ENCODE measurements at regions not wholly inside any gene's neighbourhood (a gene's known extent, or its start where the extent isn't known, plus 50 kb on each side); places are given as distances from the start of the nearest gene placed in this dataset.

GRCh38 chr7:137096607-137097006 lies 228.2 kb downstream of the CHRM2 start:
- TF ChIP-seq POLR2A (IDR thresholded peaks at IDR 0.05) (no peak), CTCF (IDR thresholded peaks at IDR 0.05) (no peak), EP300 (IDR thresholded peaks at IDR 0.05) (no peak), POLR2AphosphoS5 (IDR thresholded peaks at IDR 0.05) (no peak)
- no peak overlapping the region for H3K4me3 ChIP-seq
- ATAC-seq: no peak
- H3K27ac ChIP-seq: no peak overlapping the region
- no peaks in the 10 kb centered on the region for H3K27me3 ChIP-seq
- no peaks in the 10 kb centered on the region for H3K4me1 ChIP-seq
- no peaks in the 10 kb centered on the region for H3K9me3 ChIP-seq
- 75% methylated on average over 2 of the region's 2 CpGs; no CpG with 5 or more reads in 1 of the 2 donors for WGBS, 2 donors (ENCODE audit: low coverage in 1 of 2)
- H3K36me3 ChIP-seq: no peaks in the 10 kb centered on the region

GRCh38 chr7:137093198-137093597 lies 224.7 kb downstream of the CHRM2 start:
- Histone ChIP-seq H3K9me3 (no peaks in the 10 kb centered on the region), H3K27ac (no peak overlapping the region), H3K4me3 (no peak overlapping the region), H3K4me1 (no peaks in the 10 kb centered on the region), H3K27me3 (no peaks in the 10 kb centered on the region), H3K36me3 (no peaks in the 10 kb centered on the region)
- 67 to 70% methylated on average over 1 to 2 of the region's 3 CpGs for WGBS, 2 donors (ENCODE audit: low coverage in 1 of 2)
- ATAC-seq: no peak
- no peak for TF ChIP-seq POLR2A (IDR thresholded peaks at IDR 0.05)
- no peak for TF ChIP-seq CTCF (IDR thresholded peaks at IDR 0.05)
- TF ChIP-seq EP300 (IDR thresholded peaks at IDR 0.05): no peak
- TF ChIP-seq POLR2AphosphoS5 (IDR thresholded peaks at IDR 0.05): no peak

GRCh38 chr7:137091396-137091795 lies 222.9 kb downstream of the CHRM2 start:
- Histone ChIP-seq H3K27ac (no peak overlapping the region), H3K36me3 (no peaks in the 10 kb centered on the region), H3K4me1 (no peaks in the 10 kb centered on the region), H3K9me3 (no peaks in the 10 kb centered on the region), H3K27me3 (no peaks in the 10 kb centered on the region), H3K4me3 (no peak overlapping the region)
- ATAC-seq: no peak
- 68 to 72% methylated on average over 2 of the region's 2 CpGs for WGBS, 2 donors (ENCODE audit: low coverage in 1 of 2)
- TF ChIP-seq POLR2A (IDR thresholded peaks at IDR 0.05) (no peak), CTCF (IDR thresholded peaks at IDR 0.05) (peak in 1 of 4 experiments; percentile 29)

- Histone ChIP-seq H3K36me3 (no peaks in the 10 kb centered on the region), H3K27ac (no peak overlapping the region), H3K9me3 (no peaks in the 10 kb centered on the region), H3K27me3 (no peaks in the 10 kb centered on the region), H3K4me1 (peaks cover 3 to 20% (median 11%) of the 10 kb centered on the region in 3 donors), H3K4me3 (no peak overlapping the region)
- TF ChIP-seq POLR2AphosphoS5 (IDR thresholded peaks at IDR 0.05) (no peak), CTCF (IDR thresholded peaks at IDR 0.05) (no peak), EP300 (IDR thresholded peaks at IDR 0.05) (no peak), POLR2A (IDR thresholded peaks at IDR 0.05) (no peak)
- ATAC-seq: no peak
- 96% methylated on average over 3 of the region's 3 CpGs; no CpG with 5 or more reads in 1 of the 2 donors for WGBS, 2 donors (ENCODE audit: low coverage in 1 of 2)
Measured at GRCh38 chr7:137086896-137087295, 218.4 kb downstream of the CHRM2 start.

GRCh38 chr7:137084607-137085380 lies 216.3 kb downstream of the CHRM2 start:
- WGBS, 2 donors (ENCODE audit: low coverage in 1 of 2): 20 to 29% methylated on average over 5 of the region's 5 CpGs
- TF ChIP-seq EP300 (IDR thresholded peaks at IDR 0.05) (no peak), POLR2AphosphoS5 (IDR thresholded peaks at IDR 0.05) (no peak), POLR2A (IDR thresholded peaks at IDR 0.05) (no peak), CTCF (IDR thresholded peaks at IDR 0.05) (no peak)
- peaks cover 10 to 34% (median 15%) of the 10 kb centered on the region in 3 donors for H3K4me1 ChIP-seq
- no peak for ATAC-seq
- no peaks in the 10 kb centered on the region for H3K36me3 ChIP-seq
- no peak overlapping the region for H3K4me3 ChIP-seq
- H3K9me3 ChIP-seq: no peaks in the 10 kb centered on the region
- H3K27ac ChIP-seq: no peak overlapping the region
- H3K27me3 ChIP-seq: no peaks in the 10 kb centered on the region

All from gastroesophageal sphincter (tissue), 4 donors.